DOHH2 (cell line): ENCODE measurements at regions not wholly inside any gene's neighbourhood (a gene's known extent, or its start where the extent isn't known, plus 50 kb on each side); places are given as distances from the start of the nearest gene placed in this dataset.

Source experiments
- CTCF ChIP-seq: fragments of 200-600 bp; sonication (generic); IDR thresholded peaks from one replicate; pipeline ENCODE4 v1.5.1; 2014; ENCODE audit warnings: antibody characterized with exemption, mild to moderate bottlenecking, low read depth, low read length; ENCODE audit not compliant: poor library complexity, severe bottlenecking
- EZH2phosphoT487 ChIP-seq: fragments of 200-600 bp; sonication (generic); IDR thresholded peaks from 2 replicates; pipeline ENCODE4 v1.6.1; 2017; ENCODE audit warnings: borderline replicate concordance, mild to moderate bottlenecking, antibody characterized with exemption, low read length, moderate library complexity, mixed read lengths

- TF ChIP-seq CTCF, result no peak
- TF ChIP-seq EZH2phosphoT487, result no peak
Measured at GRCh38 chr6:157759028-157759427, 64.0 kb upstream of the SNX9 start.
